ENCODE measurements at regions not wholly inside any gene's neighbourhood (a gene's known extent, or its start where the extent isn't known, plus 50 kb on each side); places are given as distances from the start of the nearest gene placed in this dataset.
A peak's percentile ranks its signal among the peaks of the same experiment; 100 is the strongest.

DNA sequence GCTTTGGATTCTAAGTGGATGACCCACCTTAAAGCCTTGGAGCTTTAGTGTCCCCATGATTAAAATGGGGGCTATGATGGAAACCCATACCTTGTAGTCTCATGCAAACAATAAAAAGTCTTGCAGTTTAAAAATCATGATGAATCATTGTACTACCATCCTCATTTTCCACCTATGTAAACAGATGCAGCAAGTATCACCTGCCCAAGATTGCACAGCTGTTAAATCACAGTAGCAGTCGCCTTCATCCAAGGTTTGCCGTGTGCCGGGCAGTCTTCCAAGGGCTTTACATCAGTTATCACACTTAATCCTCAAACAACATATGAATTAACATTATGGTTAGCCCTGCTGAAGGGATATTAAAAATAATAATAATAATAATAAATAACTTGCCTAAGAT is 210.3 kb downstream of the FOXA2 start:
- no peak overlapping the region for H3K9ac ChIP-seq (ENCODE audit: control insufficient read depth, extremely low read depth, insufficient read depth, low read length)
- FAIRE-seq = peak; percentile 55
- H3K27me3 ChIP-seq (ENCODE audit: control insufficient read depth, extremely low read depth, insufficient read depth, low read length) = no peaks in the 10 kb centered on the region
- no peaks in the 10 kb centered on the region for H3K79me2 ChIP-seq (ENCODE audit: control insufficient read depth, insufficient read depth, low read length)
- TF ChIP-seq EZH2 (IDR thresholded peaks at IDR 0.05; ENCODE audit: low read length) = no peak
- TF ChIP-seq, protein P1, sequence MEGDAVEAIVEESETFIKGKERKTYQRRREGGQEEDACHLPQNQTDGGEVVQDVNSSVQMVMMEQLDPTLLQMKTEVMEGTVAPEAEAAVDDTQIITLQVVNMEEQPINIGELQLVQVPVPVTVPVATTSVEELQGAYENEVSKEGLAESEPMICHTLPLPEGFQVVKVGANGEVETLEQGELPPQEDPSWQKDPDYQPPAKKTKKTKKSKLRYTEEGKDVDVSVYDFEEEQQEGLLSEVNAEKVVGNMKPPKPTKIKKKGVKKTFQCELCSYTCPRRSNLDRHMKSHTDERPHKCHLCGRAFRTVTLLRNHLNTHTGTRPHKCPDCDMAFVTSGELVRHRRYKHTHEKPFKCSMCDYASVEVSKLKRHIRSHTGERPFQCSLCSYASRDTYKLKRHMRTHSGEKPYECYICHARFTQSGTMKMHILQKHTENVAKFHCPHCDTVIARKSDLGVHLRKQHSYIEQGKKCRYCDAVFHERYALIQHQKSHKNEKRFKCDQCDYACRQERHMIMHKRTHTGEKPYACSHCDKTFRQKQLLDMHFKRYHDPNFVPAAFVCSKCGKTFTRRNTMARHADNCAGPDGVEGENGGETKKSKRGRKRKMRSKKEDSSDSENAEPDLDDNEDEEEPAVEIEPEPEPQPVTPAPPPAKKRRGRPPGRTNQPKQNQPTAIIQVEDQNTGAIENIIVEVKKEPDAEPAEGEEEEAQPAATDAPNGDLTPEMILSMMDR (optimal IDR thresholded peaks at IDR 0.05 in 1 of 3, IDR thresholded peaks at IDR 0.05 in 1 of 3, conservative IDR thresholded peaks at IDR 0.05 in 1 of 3; ENCODE audit: extremely low read depth in 1 of 3, insufficient read depth in 2 of 3, low read length in 3 of 3) = no peak
- no peaks in the 10 kb centered on the region for H3K9me1 ChIP-seq (ENCODE audit: control insufficient read depth, extremely low read depth, insufficient read depth, low read length)
- DNase-seq (ENCODE audit: low read depth, low spot score) = no peak
- no peaks in the 10 kb centered on the region for H3K9me3 ChIP-seq (ENCODE audit: control insufficient read depth, low read depth, low read length)
- H3K36me3 ChIP-seq (ENCODE audit: control insufficient read depth in 2 of 2, extremely low read depth in 1 of 2, insufficient read depth in 2 of 2, low read length in 2 of 2) = no peaks in the 10 kb centered on the region
- peak overlapping the region; percentile 86 for H3K27ac ChIP-seq (ENCODE audit: control insufficient read depth, insufficient read depth, low read length)
- no peak overlapping the region for H3K4me3 ChIP-seq (ENCODE audit: control insufficient read depth in 2 of 3, extremely low read depth in 1 of 3, insufficient read depth in 2 of 3, low read depth in 1 of 3, low read length in 3 of 3)
- no peak overlapping the region for H3K4me2 ChIP-seq (ENCODE audit: control insufficient read depth, extremely low read depth, insufficient read depth, low read depth, low read length)
- no peaks in the 10 kb centered on the region for H4K20me1 ChIP-seq (ENCODE audit: control insufficient read depth, extremely low read depth, insufficient read depth, low read length)
- peaks cover 47% of the 10 kb centered on the region for H3K4me1 ChIP-seq (ENCODE audit: control insufficient read depth, extremely low read depth, insufficient read depth, low read length)
- H2AFZ ChIP-seq (ENCODE audit: control insufficient read depth, low read length) = no peak overlapping the region
- dilution Hi-C loops (cut with MboI; ENCODE audit: extremely low pct_ligation_motif_present, low sequenced_read_pairs) = no loop called here

DNA sequence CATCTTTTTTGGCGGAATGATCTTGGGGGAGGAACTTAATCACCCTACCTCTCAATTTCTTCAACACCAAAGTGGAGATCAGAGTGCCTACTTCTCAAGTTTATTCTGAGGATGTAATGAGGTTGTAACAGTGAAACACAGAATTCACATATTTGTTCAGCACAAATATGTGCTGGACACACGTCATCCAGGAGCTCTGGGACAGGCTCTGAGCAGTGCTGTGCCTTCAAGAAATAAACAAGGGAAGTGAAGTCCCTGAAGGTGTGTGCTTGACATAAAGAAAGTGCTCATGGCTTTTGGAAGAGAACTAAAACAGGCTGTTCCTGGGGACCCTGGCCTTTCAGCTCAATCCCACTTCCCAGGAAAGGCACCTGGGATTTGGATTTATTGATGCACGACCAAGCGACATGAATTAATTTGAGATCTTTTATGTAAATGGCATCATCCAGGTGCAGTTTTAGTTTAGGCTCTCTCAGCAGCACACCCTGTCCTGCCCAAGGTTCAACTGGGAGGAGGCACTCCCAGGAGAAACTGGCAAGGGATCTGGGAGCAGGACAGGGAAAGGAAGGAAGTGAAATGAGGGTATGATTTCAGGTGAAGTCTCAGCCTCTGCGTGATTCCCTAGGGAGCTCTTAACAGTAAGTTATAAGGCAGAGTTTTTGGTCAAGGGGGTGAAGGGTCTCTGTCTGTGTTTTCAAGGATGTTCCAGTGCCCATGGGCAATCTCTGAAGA is 211.0 kb downstream of the FOXA2 start:
- FAIRE-seq (peak; percentile 20), DNase-seq (ENCODE audit: low read depth, low spot score) (no peak)
- no peaks in the 10 kb centered on the region for H3K79me2 ChIP-seq (ENCODE audit: control insufficient read depth, insufficient read depth, low read length)
- H3K4me1 ChIP-seq (ENCODE audit: control insufficient read depth, extremely low read depth, insufficient read depth, low read length) = peaks cover 42% of the 10 kb centered on the region
- H3K9me1 ChIP-seq (ENCODE audit: control insufficient read depth, extremely low read depth, insufficient read depth, low read length) = no peaks in the 10 kb centered on the region
- no peaks in the 10 kb centered on the region for H3K9me3 ChIP-seq (ENCODE audit: control insufficient read depth, low read depth, low read length)
- H3K9ac ChIP-seq (ENCODE audit: control insufficient read depth, extremely low read depth, insufficient read depth, low read length) = no peak overlapping the region
- H2AFZ ChIP-seq (ENCODE audit: control insufficient read depth, low read length) = peak overlapping the region; percentile 31
- H3K4me2 ChIP-seq (ENCODE audit: control insufficient read depth, extremely low read depth, insufficient read depth, low read depth, low read length) = no peak overlapping the region
- H3K27ac ChIP-seq (ENCODE audit: control insufficient read depth, insufficient read depth, low read length) = no peak overlapping the region
- no peaks in the 10 kb centered on the region for H3K27me3 ChIP-seq (ENCODE audit: control insufficient read depth, extremely low read depth, insufficient read depth, low read length)
- dilution Hi-C loops (cut with MboI; ENCODE audit: extremely low pct_ligation_motif_present, low sequenced_read_pairs) = no loop called here
- no peaks in the 10 kb centered on the region for H3K36me3 ChIP-seq (ENCODE audit: control insufficient read depth in 2 of 2, extremely low read depth in 1 of 2, insufficient read depth in 2 of 2, low read length in 2 of 2)
- no peak overlapping the region for H3K4me3 ChIP-seq (ENCODE audit: control insufficient read depth in 2 of 3, extremely low read depth in 1 of 3, insufficient read depth in 2 of 3, low read depth in 1 of 3, low read length in 3 of 3)
- TF ChIP-seq, protein P1 (optimal IDR thresholded peaks at IDR 0.05 in 1 of 3, IDR thresholded peaks at IDR 0.05 in 1 of 3, conservative IDR thresholded peaks at IDR 0.05 in 1 of 3; ENCODE audit: extremely low read depth in 1 of 3, insufficient read depth in 2 of 3, low read length in 3 of 3) = no peak
- TF ChIP-seq EZH2 (IDR thresholded peaks at IDR 0.05; ENCODE audit: low read length) = no peak
- H4K20me1 ChIP-seq (ENCODE audit: control insufficient read depth, extremely low read depth, insufficient read depth, low read length) = no peaks in the 10 kb centered on the region
